ENCODE measurements at regions not wholly inside any gene's neighbourhood (a gene's known extent, or its start where the extent isn't known, plus 50 kb on each side); places are given as distances from the start of the nearest gene placed in this dataset.

- no peaks in the 10 kb centered on the region for H3K9me3 Mint-ChIP-seq
- TF ChIP-seq CTCF (conservative IDR thresholded peaks at IDR 0.05) = no peak
- no peaks in the 10 kb centered on the region for H3K27me3 Mint-ChIP-seq
- H3K4me1 Mint-ChIP-seq (ENCODE audit: unreplicated experiment) = peaks cover 5% of the 10 kb centered on the region
- no peak overlapping the region for H3K4me3 Mint-ChIP-seq
- DNase-seq (ENCODE audit: extremely low spot score, unreplicated experiment) = no peak
- no peak overlapping the region for H3K27ac Mint-ChIP-seq
- no peaks in the 10 kb centered on the region for H3K36me3 Mint-ChIP-seq
These were observed 345.0 kb downstream of the ATP23 start for GRCh38 chr12:58286353-58286752.

GRCh38 chr12:58288190-58288589 is 346.8 kb downstream of the ATP23 start:
- no peak overlapping the region for H3K27ac Mint-ChIP-seq
- no peak for TF ChIP-seq CTCF (conservative IDR thresholded peaks at IDR 0.05)
- H3K36me3 Mint-ChIP-seq = no peaks in the 10 kb centered on the region
- no peak for DNase-seq (ENCODE audit: extremely low spot score, unreplicated experiment)
- H3K27me3 Mint-ChIP-seq = no peaks in the 10 kb centered on the region
- H3K4me3 Mint-ChIP-seq = no peak overlapping the region
- no peaks in the 10 kb centered on the region for H3K9me3 Mint-ChIP-seq
- peaks cover 5% of the 10 kb centered on the region for H3K4me1 Mint-ChIP-seq (ENCODE audit: unreplicated experiment)

- no peaks in the 10 kb centered on the region for H3K36me3 Mint-ChIP-seq
These were observed 349.7 kb downstream of the ATP23 start for GRCh38 chr12:58291106-58291505.

GRCh38 chr12:58293308-58293982 is 352.1 kb downstream of the ATP23 start:
- TF ChIP-seq CTCF (conservative IDR thresholded peaks at IDR 0.05) = no peak
- Mint-ChIP-seq H3K27ac (no peak overlapping the region), H3K9me3 (no peaks in the 10 kb centered on the region), H3K36me3 (no peaks in the 10 kb centered on the region), H3K27me3 (peaks cover 3% of the 10 kb centered on the region), H3K4me3 (no peak overlapping the region), H3K4me1 (ENCODE audit: unreplicated experiment) (no peaks in the 10 kb centered on the region)
- DNase-seq (ENCODE audit: extremely low spot score, unreplicated experiment) = no peak

More at GRCh38 chr12:58291106-58291505, 349.7 kb downstream of the ATP23 start:
- H3K27ac Mint-ChIP-seq = no peak overlapping the region
- H3K4me3 Mint-ChIP-seq = no peak overlapping the region
- no peak for TF ChIP-seq CTCF (conservative IDR thresholded peaks at IDR 0.05)
- no peak for DNase-seq (ENCODE audit: extremely low spot score, unreplicated experiment)
- peaks cover 3% of the 10 kb centered on the region for H3K27me3 Mint-ChIP-seq
- no peaks in the 10 kb centered on the region for H3K9me3 Mint-ChIP-seq
- H3K4me1 Mint-ChIP-seq (ENCODE audit: unreplicated experiment) = no peaks in the 10 kb centered on the region

GRCh38 chr12:58295268-58295667 is 353.9 kb downstream of the ATP23 start:
- no peak for DNase-seq (ENCODE audit: extremely low spot score, unreplicated experiment)
- Mint-ChIP-seq H3K27me3 (peaks cover 3% of the 10 kb centered on the region), H3K4me1 (ENCODE audit: unreplicated experiment) (no peaks in the 10 kb centered on the region), H3K36me3 (no peaks in the 10 kb centered on the region), H3K9me3 (no peaks in the 10 kb centered on the region), H3K27ac (no peak overlapping the region), H3K4me3 (no peak overlapping the region)
- no peak for TF ChIP-seq CTCF (conservative IDR thresholded peaks at IDR 0.05)

Data from type B pancreatic cell (in vitro differentiated cells).